ENCODE measurements at regions not wholly inside any gene's neighbourhood (a gene's known extent, or its start where the extent isn't known, plus 50 kb on each side); places are given as distances from the start of the nearest gene placed in this dataset.
A peak's percentile ranks its signal among the peaks of the same experiment; 100 is the strongest.

DNA sequence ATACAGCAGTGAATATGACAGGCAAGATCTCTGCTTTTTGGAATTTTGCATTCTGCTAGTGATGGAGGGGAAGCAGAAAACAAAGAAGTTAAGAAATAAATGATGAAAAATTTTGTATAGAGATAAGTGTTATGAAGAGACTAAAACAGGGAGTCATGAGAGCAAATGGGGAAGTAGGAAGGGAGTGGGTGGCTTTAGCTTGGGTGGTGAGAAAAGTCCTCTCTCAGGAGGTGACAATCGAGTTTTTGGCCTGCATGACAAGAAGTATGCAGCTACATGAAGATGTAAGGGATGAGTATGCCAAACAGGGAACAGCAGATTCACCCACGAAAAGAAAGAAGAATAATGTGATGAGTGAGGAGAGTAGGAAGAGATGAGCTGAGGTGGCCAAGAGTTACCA is 80.7 kb upstream of the MPPED2 start:
- ATAC-seq (no peak), DNase-seq (no peak)
- no peaks in the 10 kb centered on the region for H3K4me1 ChIP-seq
- TF ChIP-seq CTCF (IDR thresholded peaks at IDR 0.05), result no peak
- H3K4me3 ChIP-seq, result no peak overlapping the region
- no peak overlapping the region for H3K27ac ChIP-seq
- intact Hi-C loops (cut with DNase I), result no loop called here
- no peaks in the 10 kb centered on the region for H3K36me3 ChIP-seq
- H3K27me3 ChIP-seq, result no peaks in the 10 kb centered on the region
- peaks cover 0 to 6% of the 10 kb centered on the region in 2 donors for H3K9me3 ChIP-seq

DNA sequence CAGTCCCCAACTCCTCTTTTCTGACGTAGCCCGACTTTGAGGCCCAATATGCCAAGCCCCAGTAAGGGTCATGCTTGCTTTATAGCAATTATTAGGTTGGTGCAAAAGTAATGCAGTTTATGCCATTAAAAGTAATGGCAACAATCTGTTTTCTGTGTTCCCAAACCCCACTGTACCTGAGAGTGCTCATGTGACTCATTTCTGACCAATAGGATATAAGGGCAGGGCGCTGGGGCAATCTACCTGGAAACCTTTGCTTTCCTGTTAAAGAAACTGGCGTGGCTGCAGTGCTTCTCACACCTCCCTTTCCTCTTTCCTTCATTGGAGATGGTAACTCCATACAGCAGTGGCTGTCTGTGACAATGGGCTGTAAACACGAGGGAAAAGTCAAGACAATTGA is 78.9 kb upstream of the MPPED2 start:
- H3K27me3 ChIP-seq, result no peaks in the 10 kb centered on the region
- peaks cover 0 to 6% of the 10 kb centered on the region in 2 donors for H3K9me3 ChIP-seq
- DNase-seq (no peak), ATAC-seq (no peak)
- H3K4me1 ChIP-seq, result no peaks in the 10 kb centered on the region
- H3K36me3 ChIP-seq, result no peaks in the 10 kb centered on the region
- intact Hi-C loops (cut with DNase I), result no loop called here
- no peak for TF ChIP-seq CTCF (IDR thresholded peaks at IDR 0.05)
- no peak overlapping the region for H3K27ac ChIP-seq
- no peak overlapping the region for H3K4me3 ChIP-seq

DNA sequence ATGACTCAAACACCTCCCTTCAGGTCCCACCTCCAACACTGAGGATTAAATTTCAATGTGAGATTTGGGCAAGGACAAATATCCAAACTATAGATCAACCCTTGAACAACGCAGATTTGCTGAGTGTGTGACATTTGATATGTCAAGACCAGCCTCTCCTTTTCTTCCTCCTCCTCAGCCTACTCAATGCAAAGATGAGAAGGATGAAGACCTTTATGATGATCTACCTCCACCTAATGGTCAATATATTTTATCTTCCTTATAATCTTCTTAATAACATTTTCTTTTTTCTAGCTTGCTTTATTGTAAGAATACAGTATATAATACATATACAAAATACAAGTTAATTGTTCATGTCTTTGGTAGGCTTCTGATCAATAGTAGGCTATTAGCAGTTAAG is 67.5 kb upstream of the MPPED2 start:
- no peak for DNase-seq
- no peak for ATAC-seq
- H3K9me3 ChIP-seq, result no peaks in the 10 kb centered on the region

GRCh38 chr11:30652801-30653200 is 66.6 kb upstream of the MPPED2 start:
- peak in 2 of 4 donors; percentile 67 to 83 for DNase-seq

More for the DNA sequence above, 67.5 kb upstream of the MPPED2 start:
- Histone ChIP-seq H3K36me3 (no peaks in the 10 kb centered on the region), H3K27me3 (no peaks in the 10 kb centered on the region), H3K4me1 (no peaks in the 10 kb centered on the region), H3K27ac (no peak overlapping the region), H3K4me3 (no peak overlapping the region)
- intact Hi-C loops (cut with DNase I), result no loop called here
- TF ChIP-seq CTCF (IDR thresholded peaks at IDR 0.05), result no peak

GRCh38 chr11:30650266-30650665 is 64.1 kb upstream of the MPPED2 start:
- no peaks in the 10 kb centered on the region for H3K4me1 ChIP-seq
- H3K36me3 ChIP-seq, result no peaks in the 10 kb centered on the region
- DNase-seq (no peak), ATAC-seq (no peak)
- H3K27ac ChIP-seq, result no peak overlapping the region
- intact Hi-C loops (cut with DNase I), result no loop called here
- H3K27me3 ChIP-seq, result no peaks in the 10 kb centered on the region
- TF ChIP-seq CTCF (IDR thresholded peaks at IDR 0.05), result no peak
- H3K9me3 ChIP-seq, result no peaks in the 10 kb centered on the region
- no peak overlapping the region for H3K4me3 ChIP-seq

More at GRCh38 chr11:30652801-30653200, 66.6 kb upstream of the MPPED2 start:
- H3K9me3 ChIP-seq, result no peaks in the 10 kb centered on the region
- no peak overlapping the region for H3K27ac ChIP-seq
- no peak for TF ChIP-seq CTCF (IDR thresholded peaks at IDR 0.05)
- intact Hi-C loops (cut with DNase I), result no loop called here
- H3K4me1 ChIP-seq, result no peaks in the 10 kb centered on the region
- no peak for ATAC-seq
- no peak overlapping the region for H3K4me3 ChIP-seq
- H3K36me3 ChIP-seq, result no peaks in the 10 kb centered on the region
- H3K27me3 ChIP-seq, result no peaks in the 10 kb centered on the region

Data from left lung (tissue), 4 donors.